ENCODE measurements at regions not wholly inside any gene's neighbourhood (a gene's known extent, or its start where the extent isn't known, plus 50 kb on each side); places are given as distances from the start of the nearest gene placed in this dataset.

- peak; percentile 73 for ATAC-seq (ENCODE audit: low FRiP score)
- TF ChIP-seq CTCF (IDR thresholded peaks at IDR 0.05): no peak
Measured at GRCh38 chr21:30958741-30959140, 77.4 kb upstream of the KRTAP11-1 start.

GRCh38 chr21:30957010-30957409 lies 75.6 kb upstream of the KRTAP11-1 start:
- TF ChIP-seq CTCF (IDR thresholded peaks at IDR 0.05): no peak

More at GRCh38 chr21:30958741-30959140, 77.4 kb upstream of the KRTAP11-1 start:
- DNase-seq (ENCODE audit: low spot score): no peak

GRCh38 chr21:30953605-30954004 lies 72.2 kb upstream of the KRTAP11-1 start:
- no peak for DNase-seq (ENCODE audit: low spot score)
- ATAC-seq (ENCODE audit: low FRiP score): no peak
- no peak for TF ChIP-seq CTCF (IDR thresholded peaks at IDR 0.05)

More at GRCh38 chr21:30957010-30957409, 75.6 kb upstream of the KRTAP11-1 start:
- ATAC-seq (ENCODE audit: low FRiP score) (no peak), DNase-seq (ENCODE audit: low spot score) (no peak)

GRCh38 chr21:30947141-30947540 lies 65.8 kb upstream of the KRTAP11-1 start:
- ATAC-seq (ENCODE audit: low FRiP score) (no peak), DNase-seq (ENCODE audit: low spot score) (no peak)
- no peak for TF ChIP-seq CTCF (IDR thresholded peaks at IDR 0.05)

GRCh38 chr21:30943920-30944319 lies 62.5 kb upstream of the KRTAP11-1 start:
- DNase-seq (ENCODE audit: low spot score): no peak
- ATAC-seq (ENCODE audit: low FRiP score): no peak
- no peak for TF ChIP-seq CTCF (IDR thresholded peaks at IDR 0.05)

- DNase-seq (ENCODE audit: low spot score): no peak
- no peak for TF ChIP-seq CTCF (IDR thresholded peaks at IDR 0.05)
- no peak for ATAC-seq (ENCODE audit: low FRiP score)
Measured at GRCh38 chr21:30943243-30943642, 61.9 kb upstream of the KRTAP11-1 start.

GRCh38 chr21:30942192-30942591 lies 60.8 kb upstream of the KRTAP11-1 start:
- TF ChIP-seq CTCF (IDR thresholded peaks at IDR 0.05): no peak
- ATAC-seq (ENCODE audit: low FRiP score) (no peak), DNase-seq (ENCODE audit: low spot score) (no peak)

Measured in omental fat pad (tissue), 3 donors.